ENCODE measurements at regions not wholly inside any gene's neighbourhood (a gene's known extent, or its start where the extent isn't known, plus 50 kb on each side); places are given as distances from the start of the nearest gene placed in this dataset.

DNA sequence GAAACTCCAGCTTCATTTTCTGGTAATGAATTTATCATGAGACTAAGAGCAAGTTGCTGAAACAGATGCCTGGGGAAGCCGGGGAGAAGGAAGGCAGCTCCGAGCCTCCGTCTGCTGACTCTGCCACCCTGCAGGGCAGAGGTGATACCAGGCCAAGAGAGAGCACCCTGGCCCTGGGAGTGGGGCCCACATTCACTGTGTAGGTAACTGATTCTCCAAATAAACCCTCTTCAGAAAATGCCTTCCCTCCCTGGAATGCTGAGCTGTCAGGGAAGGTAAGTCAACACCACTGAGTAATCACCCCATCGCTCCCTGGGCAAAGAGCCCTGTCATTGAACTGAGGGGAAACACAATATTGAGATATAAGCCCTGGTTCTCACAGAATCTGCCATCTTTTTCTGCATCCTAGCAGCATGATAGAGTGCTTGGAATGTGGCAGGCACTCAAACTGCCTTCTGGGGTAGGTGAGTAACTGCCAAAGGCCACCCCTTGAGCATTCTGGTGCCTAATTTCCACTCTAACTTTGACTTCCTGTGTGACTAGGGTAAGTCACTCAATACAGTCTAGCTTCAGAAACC is 147.6 kb downstream of the SPATA19 start:
- no peak for TF ChIP-seq POLR2A (IDR thresholded peaks at IDR 0.05)
- TF ChIP-seq, protein P1, sequence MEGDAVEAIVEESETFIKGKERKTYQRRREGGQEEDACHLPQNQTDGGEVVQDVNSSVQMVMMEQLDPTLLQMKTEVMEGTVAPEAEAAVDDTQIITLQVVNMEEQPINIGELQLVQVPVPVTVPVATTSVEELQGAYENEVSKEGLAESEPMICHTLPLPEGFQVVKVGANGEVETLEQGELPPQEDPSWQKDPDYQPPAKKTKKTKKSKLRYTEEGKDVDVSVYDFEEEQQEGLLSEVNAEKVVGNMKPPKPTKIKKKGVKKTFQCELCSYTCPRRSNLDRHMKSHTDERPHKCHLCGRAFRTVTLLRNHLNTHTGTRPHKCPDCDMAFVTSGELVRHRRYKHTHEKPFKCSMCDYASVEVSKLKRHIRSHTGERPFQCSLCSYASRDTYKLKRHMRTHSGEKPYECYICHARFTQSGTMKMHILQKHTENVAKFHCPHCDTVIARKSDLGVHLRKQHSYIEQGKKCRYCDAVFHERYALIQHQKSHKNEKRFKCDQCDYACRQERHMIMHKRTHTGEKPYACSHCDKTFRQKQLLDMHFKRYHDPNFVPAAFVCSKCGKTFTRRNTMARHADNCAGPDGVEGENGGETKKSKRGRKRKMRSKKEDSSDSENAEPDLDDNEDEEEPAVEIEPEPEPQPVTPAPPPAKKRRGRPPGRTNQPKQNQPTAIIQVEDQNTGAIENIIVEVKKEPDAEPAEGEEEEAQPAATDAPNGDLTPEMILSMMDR (IDR thresholded peaks at IDR 0.05 in 4 of 5, conservative IDR thresholded peaks at IDR 0.05 in 1 of 5) = no peak

Measured in gastrocnemius medialis (tissue), 4 donors.